Ishikawa (cell line): ENCODE measurements at regions not wholly inside any gene's neighbourhood (a gene's known extent, or its start where the extent isn't known, plus 50 kb on each side); places are given as distances from the start of the nearest gene placed in this dataset.

Experiments used
- CREB1 ChIP-seq: IDR thresholded peaks from 2 replicates; pipeline ENCODE4 v1.6.1; 2012; ENCODE audit warnings: low read depth
- EP300 ChIP-seq: IDR thresholded peaks from 2 replicates; pipeline ENCODE4 v1.6.1; 2012; ENCODE audit warnings: borderline replicate concordance
- FOXM1 ChIP-seq: IDR thresholded peaks from 2 replicates; pipeline ENCODE4 v1.6.1; 2012; ENCODE audit warnings: low read depth, borderline replicate concordance
- NFIC ChIP-seq: IDR thresholded peaks from 2 replicates; pipeline ENCODE4 v1.6.1; 2012
- TAF1 ChIP-seq: IDR thresholded peaks from 2 replicates; pipeline ENCODE4 v1.6.1; 2012; ENCODE audit warnings: low read depth, mild to moderate bottlenecking
- TCF12 ChIP-seq: IDR thresholded peaks from 2 replicates; pipeline ENCODE4 v1.6.1; 2012; ENCODE audit warnings: low read depth
- TEAD4 ChIP-seq: IDR thresholded peaks from 2 replicates; pipeline ENCODE4 v1.6.1; 2012
- ZBTB7A ChIP-seq: IDR thresholded peaks from 2 replicates; pipeline ENCODE4 v1.6.1; 2012; ENCODE audit warnings: low read depth
- TF ChIP-seq, protein P1 (sequence below): IDR thresholded peaks from 2 replicates; pipeline ENCODE4 v1.6.1; 2012
- TF ChIP-seq, protein P2 (sequence below): IDR thresholded peaks from 2 replicates; pipeline ENCODE4 v1.6.1; 2012
- TF ChIP-seq, protein P3 (sequence below): IDR thresholded peaks from 2 replicates; pipeline ENCODE4 v1.6.1; 2012; ENCODE audit warnings: low read depth, mild to moderate bottlenecking

DNA sequence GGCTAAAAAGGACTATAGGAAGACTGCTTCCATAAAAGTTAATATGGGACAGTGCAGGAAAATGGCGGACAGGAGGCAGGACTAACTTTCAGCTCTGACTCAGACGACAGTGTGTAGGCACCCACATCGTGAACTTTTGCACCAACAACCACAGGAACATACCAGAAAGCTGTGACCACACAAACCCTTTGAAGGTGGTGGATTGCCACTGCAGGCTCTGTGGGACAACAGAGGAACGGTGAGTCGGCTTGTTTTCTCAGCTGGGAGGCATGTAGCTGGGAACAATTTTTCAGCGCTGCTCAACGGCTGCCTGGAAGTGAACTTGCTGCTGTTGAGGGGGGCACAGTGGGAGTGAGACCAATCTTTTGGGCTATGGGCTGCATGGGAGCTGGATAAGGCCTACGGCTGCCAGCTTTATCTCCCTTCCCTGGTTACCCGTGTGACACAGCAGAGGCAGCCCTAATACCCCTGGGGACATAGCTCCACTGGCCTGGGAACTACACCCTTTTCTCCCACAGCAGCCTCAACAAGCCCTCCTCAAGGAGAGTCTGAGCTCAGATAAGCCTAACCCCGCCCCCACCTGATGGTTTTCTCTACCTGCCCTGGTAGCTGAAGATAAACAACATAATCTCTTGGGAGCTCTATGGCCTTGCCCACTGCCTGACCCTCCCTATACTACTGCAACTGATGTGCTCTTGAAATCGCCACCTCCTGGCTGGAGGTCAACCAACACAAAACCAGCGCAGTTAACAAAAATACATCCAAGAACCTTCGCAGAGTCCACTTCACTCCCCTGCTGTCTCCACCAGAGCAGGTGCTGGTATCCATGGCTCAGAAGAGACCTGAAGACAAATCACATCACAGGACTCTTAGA lies 1537.0 kb downstream of the C4orf33 start:
- TF ChIP-seq, protein P1, sequence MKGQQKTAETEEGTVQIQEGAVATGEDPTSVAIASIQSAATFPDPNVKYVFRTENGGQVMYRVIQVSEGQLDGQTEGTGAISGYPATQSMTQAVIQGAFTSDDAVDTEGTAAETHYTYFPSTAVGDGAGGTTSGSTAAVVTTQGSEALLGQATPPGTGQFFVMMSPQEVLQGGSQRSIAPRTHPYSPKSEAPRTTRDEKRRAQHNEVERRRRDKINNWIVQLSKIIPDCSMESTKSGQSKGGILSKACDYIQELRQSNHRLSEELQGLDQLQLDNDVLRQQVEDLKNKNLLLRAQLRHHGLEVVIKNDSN, result no peak
- no peak for TF ChIP-seq CREB1
- no peak for TF ChIP-seq TCF12
- TF ChIP-seq EP300, result no peak
- TF ChIP-seq NFIC, result no peak
- TF ChIP-seq, protein P2, sequence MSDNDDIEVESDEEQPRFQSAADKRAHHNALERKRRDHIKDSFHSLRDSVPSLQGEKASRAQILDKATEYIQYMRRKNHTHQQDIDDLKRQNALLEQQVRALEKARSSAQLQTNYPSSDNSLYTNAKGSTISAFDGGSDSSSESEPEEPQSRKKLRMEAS, result no peak
- TF ChIP-seq FOXM1, result no peak
- no peak for TF ChIP-seq TAF1
- TF ChIP-seq, protein P3, sequence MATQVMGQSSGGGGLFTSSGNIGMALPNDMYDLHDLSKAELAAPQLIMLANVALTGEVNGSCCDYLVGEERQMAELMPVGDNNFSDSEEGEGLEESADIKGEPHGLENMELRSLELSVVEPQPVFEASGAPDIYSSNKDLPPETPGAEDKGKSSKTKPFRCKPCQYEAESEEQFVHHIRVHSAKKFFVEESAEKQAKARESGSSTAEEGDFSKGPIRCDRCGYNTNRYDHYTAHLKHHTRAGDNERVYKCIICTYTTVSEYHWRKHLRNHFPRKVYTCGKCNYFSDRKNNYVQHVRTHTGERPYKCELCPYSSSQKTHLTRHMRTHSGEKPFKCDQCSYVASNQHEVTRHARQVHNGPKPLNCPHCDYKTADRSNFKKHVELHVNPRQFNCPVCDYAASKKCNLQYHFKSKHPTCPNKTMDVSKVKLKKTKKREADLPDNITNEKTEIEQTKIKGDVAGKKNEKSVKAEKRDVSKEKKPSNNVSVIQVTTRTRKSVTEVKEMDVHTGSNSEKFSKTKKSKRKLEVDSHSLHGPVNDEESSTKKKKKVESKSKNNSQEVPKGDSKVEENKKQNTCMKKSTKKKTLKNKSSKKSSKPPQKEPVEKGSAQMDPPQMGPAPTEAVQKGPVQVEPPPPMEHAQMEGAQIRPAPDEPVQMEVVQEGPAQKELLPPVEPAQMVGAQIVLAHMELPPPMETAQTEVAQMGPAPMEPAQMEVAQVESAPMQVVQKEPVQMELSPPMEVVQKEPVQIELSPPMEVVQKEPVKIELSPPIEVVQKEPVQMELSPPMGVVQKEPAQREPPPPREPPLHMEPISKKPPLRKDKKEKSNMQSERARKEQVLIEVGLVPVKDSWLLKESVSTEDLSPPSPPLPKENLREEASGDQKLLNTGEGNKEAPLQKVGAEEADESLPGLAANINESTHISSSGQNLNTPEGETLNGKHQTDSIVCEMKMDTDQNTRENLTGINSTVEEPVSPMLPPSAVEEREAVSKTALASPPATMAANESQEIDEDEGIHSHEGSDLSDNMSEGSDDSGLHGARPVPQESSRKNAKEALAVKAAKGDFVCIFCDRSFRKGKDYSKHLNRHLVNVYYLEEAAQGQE, result no peak
- no peak for TF ChIP-seq ZBTB7A
- TF ChIP-seq TEAD4, result no peak
